SW480 (cell line): ENCODE measurements at regions not wholly inside any gene's neighbourhood (a gene's known extent, or its start where the extent isn't known, plus 50 kb on each side); places are given as distances from the start of the nearest gene placed in this dataset.
A peak's percentile ranks its signal among the peaks of the same experiment; 100 is the strongest.

ENCODE experiments used
- DNase-seq: peaks from one replicate; pipeline ENCODE4 v3.0.0-alpha.2; 2016; ENCODE audit warnings: low spot score

DNA sequence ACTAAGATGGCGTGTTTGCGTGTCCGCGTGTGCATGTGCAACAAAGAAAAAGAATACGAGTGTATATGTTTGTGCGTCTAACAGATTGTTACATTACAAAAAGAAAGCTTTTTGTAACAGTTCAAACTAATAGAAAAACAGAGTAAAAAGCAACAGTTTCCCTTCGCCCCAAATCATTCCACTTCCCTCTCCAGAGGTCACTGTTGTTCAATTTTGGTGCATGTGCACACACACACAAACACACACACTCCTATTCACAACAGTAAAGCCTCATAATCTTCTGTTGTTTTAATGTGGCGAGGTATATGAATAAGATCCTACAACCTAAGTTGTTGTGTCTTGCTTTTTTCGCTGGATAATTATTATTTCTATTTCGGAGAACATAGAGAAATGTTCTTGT lies 357.3 kb upstream of the SLC8A1 start:
- DNase-seq = no peak

DNA sequence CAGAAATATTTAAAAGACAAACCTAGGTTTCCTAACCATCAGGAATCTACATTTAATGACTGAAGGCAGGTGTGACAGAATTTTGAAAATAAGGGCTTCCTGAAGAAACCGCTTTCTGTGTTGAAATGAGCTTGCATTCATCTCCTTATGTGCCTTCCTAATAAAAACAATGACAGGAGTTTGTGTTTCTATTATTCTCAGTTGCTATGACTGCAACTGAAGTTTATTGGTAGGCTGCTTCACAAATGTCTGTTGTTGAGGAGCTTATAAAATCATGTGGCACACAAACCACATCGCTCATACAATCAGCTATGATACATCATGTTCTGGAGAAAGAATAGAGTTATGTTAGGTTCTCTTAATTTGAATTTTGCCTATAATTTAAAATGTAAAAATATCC lies 362.7 kb upstream of the SLC8A1 start:
- DNase-seq = no peak

DNA sequence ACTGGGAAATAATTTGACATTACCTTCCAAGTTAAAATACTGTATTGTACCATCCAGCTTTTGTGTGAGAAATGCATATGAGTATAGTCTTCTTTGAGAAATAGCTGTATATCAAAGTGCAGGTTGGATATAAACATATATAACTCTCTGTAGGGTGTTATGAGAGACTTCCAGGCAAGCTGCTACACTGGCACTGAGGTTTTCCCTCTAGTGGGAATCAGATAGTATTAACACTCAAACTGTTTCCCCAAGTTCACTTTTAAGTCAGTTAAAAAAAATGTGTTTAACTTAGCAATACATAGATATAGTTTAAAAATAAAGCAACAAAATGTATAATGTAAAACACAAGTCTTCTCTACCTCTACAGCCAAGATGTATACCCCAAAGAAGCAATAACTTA lies 368.4 kb upstream of the SLC8A1 start:
- no peak for DNase-seq

DNA sequence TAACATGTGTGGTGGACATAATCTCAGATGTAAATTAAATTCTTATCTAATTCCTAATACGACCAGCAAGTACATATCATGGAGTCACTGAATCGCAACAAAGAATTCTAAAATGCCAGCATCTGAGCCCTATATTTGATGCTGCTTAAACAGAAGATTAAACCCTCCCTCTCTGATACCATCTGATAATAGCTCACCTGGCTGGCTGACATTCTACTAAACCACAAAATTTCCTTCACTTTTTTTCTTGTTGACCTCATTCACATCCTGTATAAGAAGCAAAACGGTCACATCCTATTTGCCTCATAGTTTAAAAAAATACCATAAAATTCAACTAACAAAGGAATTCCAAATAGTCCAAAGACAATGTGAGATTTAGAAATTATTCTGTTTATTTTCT lies 371.6 kb upstream of the SLC8A1 start:
- DNase-seq = no peak

DNA sequence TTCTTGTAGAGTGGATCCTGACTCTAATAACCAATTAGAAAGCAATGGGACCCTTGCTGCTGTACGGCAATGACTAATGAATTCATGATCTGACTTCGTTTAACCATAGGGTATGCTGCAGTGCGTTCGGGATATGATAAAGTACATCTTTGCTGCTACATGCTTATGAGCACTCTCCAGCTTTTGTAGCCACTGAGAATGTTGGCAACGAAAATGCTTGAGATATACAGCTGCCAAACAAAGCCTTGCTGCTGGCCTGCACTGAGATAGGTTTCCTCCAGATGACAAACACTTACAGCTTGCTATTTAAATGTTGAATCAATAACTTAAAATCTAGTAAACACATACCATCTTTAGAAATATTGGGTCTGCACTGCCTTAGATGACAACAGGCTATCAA lies 372.4 kb upstream of the SLC8A1 start:
- no peak for DNase-seq

DNA sequence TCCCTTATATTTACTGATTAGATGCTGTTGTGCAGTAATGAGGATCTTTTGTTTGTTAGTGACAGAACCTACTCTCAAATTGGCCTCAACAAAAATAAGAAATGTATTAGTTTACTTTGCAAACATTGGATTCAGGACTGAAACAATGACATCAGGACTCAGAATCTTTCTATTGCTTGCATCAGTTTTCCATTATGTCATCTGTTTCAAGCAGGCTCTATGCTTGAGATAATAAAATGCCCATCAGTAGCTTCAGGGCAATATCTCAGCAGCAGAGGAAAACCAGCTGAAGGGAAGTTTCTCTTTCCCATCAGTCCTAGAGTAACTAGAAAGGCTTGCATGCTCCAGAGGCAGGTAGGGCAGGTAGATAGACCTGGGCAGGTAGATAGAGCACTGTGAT lies 375.5 kb upstream of the SLC8A1 start:
- peak; percentile 10 for DNase-seq

DNA sequence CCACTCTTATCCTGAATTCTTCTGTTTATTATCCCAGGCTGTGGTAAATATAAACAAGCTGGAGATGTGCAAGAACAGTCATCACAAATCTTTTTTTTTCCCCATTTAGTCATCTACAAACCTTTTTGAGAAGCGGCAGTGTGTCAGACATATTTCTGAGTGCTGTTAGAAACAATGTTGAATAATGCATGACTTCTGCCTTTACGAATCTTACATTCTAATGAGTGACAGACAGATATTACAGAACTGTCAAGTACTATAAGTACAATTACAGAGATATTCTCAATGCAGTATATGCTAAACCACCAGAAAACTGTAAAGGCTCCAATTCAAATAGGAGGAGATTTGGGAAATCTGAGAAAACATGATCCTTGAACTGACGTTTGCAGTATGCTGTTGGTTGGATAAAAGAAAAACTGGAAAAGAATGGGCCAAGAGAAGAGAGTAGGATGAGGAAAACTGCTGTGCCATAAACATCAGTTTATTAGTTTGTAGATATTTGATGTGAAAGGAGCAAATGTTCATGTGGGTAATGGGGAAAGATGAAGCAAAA lies 379.5 kb upstream of the SLC8A1 start:
- no peak for DNase-seq

DNA sequence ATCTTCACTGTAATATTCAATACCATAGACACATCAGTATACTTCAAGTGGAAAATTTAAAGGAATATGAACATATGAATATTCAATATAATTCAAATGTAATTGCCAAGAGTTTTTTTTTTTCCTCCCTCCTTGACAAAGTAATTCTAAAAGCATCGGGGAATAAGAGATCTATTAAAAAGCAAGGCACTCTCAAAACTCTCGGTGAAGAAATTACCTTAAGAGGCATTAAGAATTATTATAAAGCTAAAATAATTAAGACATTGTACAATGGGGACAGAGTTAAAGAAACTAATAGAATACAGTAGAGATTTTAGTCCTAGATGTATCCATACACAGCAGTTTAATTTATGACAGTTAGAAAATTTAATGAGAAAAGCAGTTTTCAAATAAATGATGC lies 390.0 kb upstream of the SLC8A1 start:
- DNase-seq = no peak

DNA sequence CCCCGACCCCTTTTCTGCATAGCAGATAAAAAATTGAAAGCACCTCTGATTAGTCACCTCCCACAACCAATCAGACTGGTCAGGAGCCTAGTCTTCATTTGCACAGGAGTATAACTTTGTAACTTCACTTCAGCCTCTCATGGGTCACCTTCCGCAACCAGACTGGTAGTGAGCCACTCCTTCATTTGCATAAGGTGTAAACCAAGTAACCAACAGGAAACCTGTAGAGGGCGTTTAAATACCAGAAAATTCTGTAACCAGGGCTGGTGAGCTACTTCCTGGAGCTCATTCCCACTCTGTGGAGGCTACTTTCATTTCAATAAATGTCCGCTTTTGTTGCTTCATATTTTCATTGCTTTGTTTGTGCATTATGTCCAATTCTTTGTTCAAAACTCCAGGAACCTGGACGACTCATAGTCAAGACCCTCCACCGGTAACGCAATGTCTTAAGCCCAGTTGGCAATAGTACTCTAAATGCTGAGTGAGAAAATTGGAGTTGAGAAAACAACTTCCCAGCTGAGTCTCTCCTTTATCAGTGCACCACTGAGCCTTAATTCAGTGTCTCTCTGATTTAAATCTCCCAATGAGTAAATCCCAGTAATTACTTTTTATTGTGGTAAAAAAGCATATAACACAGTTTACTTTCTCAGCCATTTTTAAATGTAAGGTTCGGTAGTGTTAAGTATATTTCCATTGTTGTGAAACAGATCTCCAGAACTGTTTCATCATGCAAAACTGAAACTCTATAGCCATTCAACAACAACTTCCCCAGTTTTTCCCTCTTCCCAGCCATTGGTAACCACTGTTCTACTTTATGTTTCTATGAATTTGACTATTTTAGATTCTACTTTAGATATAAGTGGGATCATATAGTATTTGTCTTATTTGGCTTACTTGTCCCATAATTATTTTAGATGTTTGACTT lies 392.7 kb upstream of the SLC8A1 start:
- DNase-seq = peak; percentile 21

DNA sequence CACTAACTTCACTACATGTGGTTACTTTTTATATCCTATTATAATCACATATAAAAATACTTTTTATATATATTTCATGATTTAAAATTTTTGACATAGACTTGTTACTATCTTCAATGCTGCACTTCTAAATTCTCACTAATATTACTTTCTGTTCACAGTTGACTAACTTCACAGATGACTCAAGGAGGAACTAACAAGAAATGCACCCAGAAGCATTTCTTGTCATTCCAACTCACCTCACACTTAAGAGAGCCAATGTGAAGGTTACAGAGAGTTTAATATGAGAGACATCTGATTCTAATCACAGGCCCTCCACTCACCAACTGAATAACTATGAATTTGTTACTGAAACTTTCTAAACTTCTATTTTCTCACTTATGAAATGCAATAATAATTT lies 399.8 kb upstream of the SLC8A1 start:
- no peak for DNase-seq

DNA sequence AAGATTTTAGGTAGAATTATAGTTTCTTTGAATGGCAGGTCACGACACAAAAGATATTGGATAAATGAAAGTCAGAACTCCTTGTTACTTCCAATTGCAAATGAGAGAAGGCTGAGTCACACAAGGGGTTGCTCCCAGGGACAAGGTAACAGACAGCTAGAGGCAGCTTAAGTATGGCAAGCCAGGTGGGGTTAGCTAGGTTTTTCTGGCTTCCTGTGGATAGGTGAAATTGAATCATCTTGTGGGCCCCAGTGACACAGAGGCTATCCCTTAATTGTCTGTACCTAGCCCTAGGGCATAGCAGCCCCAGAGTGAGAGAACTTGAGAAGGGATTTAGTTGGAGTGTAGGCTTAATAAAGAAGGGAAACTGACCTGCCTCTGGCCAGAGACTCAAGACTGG lies 407.7 kb upstream of the SLC8A1 start:
- DNase-seq = no peak

DNA sequence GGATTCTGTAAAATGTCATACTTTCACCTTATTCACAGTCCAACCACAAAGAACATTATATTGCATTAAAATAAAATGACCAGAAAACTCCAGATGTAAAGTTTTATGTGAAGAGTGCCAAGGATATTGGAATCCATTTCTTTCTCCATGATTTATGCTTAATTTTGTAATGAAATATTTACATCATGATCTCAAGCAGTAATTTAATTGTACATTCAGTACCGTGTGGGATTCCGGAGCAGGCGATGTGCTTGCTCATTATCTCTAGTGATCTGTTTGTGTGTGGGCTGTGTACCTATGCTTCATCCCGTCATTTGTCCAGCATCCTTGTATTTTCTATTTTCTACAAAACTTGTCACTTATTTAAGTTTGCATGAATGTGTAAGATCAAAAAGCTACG lies 415.9 kb upstream of the SLC8A1 start:
- DNase-seq = no peak

DNA sequence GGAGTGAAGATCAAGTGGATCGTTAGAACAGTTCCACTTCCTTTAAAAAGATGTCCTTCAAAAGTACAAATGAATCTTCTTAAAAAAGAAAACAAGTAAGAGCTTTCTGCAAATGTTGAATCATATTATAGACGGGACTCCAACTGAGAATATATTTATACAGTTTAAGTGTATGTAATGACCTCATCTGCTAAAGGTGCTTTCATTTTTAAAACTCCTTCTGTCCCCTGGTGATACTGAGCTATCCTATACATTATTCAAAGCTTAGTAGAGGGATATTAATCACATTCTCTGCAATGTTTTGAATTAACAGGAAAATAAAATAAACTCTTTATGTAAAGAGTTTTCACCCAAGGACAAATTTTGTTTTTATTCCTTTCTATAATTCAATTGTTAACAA lies 420.7 kb upstream of the SLC8A1 start:
- no peak for DNase-seq

DNA sequence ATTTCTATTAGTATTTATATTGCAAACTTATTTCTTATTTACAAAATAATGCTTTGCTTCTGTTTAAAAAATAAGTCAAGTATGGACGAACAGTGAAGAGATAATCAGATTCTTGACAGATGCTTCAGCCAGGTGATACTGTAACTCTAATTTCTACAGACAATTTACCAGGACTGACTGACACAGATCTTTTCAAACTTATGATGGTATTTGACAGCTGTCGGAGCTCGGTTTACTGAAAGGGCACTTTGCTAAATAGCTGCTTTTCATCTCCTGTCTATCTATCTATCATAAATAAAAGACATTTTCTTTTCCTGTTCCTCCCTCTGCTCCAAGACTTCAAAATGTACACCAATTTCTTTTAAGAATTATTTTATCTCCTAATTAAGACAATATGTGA lies 422.5 kb upstream of the SLC8A1 start:
- no peak for DNase-seq

DNA sequence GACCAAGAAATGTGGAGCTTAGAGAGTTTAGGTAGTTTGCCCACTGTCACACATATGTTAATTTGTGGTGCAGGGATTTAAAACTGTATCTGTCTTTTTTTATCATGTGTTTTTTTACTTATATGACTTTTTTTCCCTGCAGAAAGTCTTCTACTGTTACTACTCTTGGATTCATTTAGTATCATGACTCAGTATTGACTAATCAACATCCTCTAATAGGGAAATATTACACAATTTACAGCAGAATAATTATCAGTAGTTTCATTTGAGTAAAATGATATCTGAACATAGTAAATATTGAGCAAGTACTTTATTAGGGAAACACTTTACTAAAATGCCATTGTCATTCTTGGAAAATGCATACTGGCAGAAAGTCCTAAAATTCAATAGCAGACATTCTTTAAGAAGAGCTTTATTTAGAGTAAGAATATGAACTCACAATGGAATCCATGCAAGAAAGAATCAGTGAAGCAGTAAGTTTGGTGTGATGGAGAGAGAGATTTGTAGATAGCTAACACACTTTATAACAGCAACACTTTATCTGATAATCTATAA lies 425.9 kb upstream of the SLC8A1 start:
- DNase-seq = no peak

DNA sequence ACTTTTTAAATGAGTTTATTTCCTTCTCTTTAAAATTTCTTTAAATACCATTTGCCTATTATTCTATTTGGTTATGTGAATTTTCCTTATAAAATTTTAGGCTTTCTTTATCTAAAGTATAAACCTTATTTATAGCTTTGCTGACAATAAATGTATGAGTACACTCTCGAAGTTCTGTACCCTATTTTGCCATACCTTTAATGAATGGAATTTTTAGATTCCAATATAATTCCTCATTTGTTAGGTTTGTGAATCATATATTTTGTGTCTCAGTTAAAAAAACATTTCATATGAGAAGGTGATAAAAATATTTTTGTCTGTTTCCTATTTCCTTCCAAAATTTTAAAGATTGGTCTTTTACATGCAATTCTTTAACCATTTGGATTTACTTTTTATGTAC lies 427.4 kb upstream of the SLC8A1 start:
- DNase-seq = no peak

DNA sequence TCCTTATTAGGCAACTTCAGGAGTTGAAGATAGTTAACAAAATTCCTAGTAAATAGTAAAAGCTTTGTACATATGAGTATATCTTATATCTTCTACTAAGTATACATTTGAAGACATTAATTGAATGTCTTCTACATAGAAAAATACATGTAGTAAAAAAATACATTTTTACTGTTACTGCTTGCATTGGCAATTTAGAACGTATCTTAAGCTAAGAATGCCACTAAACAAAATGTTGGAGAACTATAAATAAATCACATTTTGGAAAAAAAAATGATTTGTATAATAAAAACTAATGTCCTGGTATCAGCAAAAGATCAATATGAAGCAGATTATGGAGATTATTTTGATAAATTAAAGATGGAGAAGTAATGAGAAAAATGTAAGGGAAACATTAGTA lies 434.2 kb upstream of the SLC8A1 start:
- DNase-seq = no peak

DNA sequence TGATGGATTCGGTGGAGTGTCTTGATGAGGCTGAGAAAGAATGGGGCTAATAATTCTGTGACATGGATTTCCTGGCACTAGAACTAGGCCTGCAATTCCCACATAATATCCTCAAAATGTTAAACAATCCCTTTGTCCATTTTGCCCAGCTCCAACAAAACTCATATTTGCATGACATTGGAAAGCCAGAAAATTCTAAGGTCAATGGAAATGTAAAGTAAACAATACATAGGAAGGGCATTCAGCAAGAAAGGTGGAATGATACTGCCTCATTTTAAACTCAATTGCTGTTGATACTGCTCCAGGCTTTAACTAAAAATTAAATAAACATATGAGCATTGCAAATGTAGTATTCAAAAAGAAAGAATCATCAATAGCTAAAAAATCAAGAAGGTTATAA lies 434.8 kb upstream of the SLC8A1 start:
- DNase-seq = no peak

DNA sequence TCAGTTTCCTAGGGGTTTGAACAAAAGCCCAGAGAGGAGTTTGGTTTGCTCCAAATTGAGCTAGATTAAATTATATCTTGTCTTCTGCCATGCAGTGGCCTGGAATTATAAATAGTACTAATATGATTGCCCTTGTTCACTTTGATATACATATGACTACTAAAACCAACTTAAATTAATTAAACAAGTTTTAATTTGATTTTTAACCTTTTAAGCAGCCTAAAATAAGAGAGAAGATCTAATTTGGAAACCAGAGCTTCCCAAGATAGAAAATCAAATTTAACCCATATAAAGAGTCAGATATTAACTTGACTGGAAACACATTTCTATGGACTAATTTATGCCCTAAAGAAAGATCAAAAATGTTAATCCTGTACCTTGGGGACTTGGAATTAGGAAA lies 444.5 kb upstream of the SLC8A1 start:
- no peak for DNase-seq

DNA sequence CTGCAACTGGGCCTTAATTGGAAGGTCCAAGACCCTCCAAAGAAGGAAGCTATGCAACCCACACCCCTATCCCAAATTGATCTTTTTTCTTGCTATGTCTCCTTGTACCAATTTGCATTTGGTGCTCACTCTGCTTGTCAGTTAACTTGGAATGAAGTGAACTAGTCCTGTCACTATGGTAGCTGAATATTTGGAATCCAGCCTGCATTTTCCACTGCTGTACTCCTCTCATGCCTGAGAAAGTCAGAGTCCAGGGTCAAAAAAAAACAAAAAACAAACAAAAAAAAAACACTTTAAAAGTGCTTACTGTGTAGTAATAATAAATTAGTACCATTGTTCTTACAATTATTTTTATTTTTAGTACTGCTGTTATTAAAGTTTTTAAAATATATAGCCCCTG lies 462.8 kb upstream of the SLC8A1 start:
- DNase-seq = no peak

DNA sequence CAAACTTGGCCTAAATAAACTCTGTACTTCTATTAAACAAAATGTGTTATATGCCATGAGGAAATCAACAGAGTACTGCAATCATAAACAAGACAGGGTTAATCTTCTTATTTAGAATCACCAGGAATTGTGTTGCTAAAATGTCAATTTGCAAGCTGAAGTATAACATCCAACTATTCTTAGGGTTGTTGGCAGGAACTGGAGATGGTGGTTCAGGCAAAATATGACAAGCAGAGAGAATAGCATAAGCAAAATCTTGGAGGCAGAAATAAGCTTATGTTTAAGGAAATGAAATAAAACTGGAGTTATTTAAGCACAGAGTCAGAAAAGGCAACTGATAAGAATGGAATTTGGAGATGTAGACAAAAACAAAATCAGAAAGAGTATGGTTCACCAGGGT lies 463.8 kb upstream of the SLC8A1 start:
- DNase-seq = no peak

DNA sequence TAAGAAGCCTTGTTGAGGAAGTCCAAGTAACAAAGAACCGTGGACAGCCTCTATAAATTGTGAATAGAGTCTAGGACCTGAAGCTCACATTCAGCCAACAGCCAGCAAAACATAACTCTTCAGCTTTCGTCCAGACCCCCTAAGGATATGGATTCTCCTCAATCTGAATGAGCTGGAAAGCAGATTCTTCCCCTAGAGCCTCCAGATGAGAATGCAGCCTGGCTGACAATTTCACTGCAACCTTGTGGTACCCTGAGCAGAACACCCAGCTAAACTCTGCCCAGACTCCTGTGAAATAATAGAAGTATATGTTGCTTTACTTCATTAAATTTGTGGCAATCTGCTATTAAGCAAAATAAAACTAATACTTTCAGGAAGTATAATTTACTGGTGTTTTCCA lies 483.5 kb upstream of the SLC8A1 start:
- DNase-seq = no peak

DNA sequence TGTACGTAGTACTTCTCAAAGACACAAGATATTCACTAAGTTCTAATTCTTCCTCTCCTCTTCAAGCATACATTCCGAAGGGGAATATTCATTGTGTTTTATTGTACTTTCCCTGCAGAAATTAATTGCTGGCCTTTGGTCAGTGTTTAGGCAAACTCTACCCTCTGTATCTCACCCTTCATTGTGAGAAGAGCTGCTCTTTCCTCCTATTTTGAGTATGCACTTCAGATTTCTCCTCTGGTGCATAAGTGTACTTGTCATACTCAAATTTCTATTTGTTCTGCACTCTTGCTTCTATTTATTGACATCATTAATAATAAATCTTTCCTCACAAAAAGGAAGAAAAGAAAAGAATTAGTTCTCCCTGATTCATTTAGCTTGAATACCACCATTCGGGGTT lies 485.4 kb upstream of the SLC8A1 start:
- DNase-seq = no peak

DNA sequence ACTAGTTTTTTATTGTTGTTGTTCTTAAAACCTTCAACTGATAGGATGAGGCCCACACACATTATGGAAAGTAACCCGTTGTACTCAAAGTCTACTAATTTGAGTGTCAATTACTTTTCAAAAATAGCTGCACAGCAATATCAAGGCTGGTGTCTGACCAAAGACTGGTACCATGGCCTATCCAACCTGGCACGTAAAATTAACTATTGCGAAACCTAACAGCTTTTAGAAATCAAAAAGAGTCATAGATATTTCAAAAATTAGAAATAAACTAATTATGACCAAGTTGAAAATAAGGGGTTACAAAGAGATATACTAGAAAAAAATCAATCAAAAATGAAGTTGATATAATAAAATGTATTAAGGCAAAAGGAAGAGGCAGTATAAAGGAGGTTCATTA lies 501.5 kb upstream of the SLC8A1 start:
- DNase-seq = no peak
